PC-9 (cell line): ENCODE measurements at regions not wholly inside any gene's neighbourhood (a gene's known extent, or its start where the extent isn't known, plus 50 kb on each side); places are given as distances from the start of the nearest gene placed in this dataset.

Experiments
- BruUV-seq: library from RNA; stranded (reverse); fragments of 400-500 nt; replicated peaks from 2 replicates; lab custom pipeline; 2021; lab: Mats Ljungman, UMichigan
- CTCF ChIA-PET: fragments of 300-600 bp; sonication (Branson Sonifier 250); formaldehyde crosslinking; loops from one replicate; lab custom pipeline; 2022; ENCODE audit warnings: antibody characterized with exemption; lab: Charles Lee
- POLR2A ChIA-PET: fragments of 300-600 bp; sonication (Branson Sonifier 250); formaldehyde crosslinking; loops from one replicate; lab custom pipeline; 2022; ENCODE audit warnings: antibody characterized with exemption; ENCODE audit not compliant: unreplicated experiment; lab: Charles Lee
- DNase-seq, 2 experiments: peaks; one replicate each; pipeline versions ENCODE4 v3.0.0 to v3.0.0-alpha.2; 2015 to 2022; ENCODE audit warnings: mixed read lengths in 1 of 2
- H2AFZ ChIP-seq: fragments of 200-600 bp; sonication (generic); 2 replicates; pipeline ENCODE4 v1.8.1; 2017; ENCODE audit warnings: antibody characterized with exemption
- H3F3A ChIP-seq: fragments of 200-600 bp; sonication (generic); 2 replicates; pipeline ENCODE4 v1.8.1; 2017; ENCODE audit warnings: antibody characterized with exemption, mild to moderate bottlenecking, low read depth; ENCODE audit not compliant: insufficient read depth
- H3K27ac ChIP-seq: fragments of 200-600 bp; sonication (generic); 2 replicates; pipeline ENCODE4 v1.6.1; 2016; ENCODE audit warnings: mixed run types
- H3K27me3 ChIP-seq: fragments of 200-600 bp; sonication (generic); 2 replicates; pipeline ENCODE4 v1.6.1; 2016; ENCODE audit warnings: low read depth, mixed run types; ENCODE audit not compliant: insufficient read depth
- H3K36me3 ChIP-seq: fragments of 200-600 bp; sonication (generic); 2 replicates; pipeline ENCODE4 v1.6.1; 2016; ENCODE audit warnings: low read depth, mixed run types
- H3K4me1 ChIP-seq: fragments of 200-600 bp; sonication (generic); replicated peaks from 2 replicates; pipeline ENCODE4 v1.6.1; 2016; ENCODE audit warnings: mixed run types; ENCODE audit not compliant: insufficient read depth
- H3K4me2 ChIP-seq: fragments of 200-600 bp; sonication (generic); 2 replicates; pipeline ENCODE4 v1.6.1; 2017; ENCODE audit warnings: mixed run types
- H3K4me3 ChIP-seq: fragments of 200-600 bp; sonication (generic); 2 replicates; pipeline ENCODE4 v1.6.1; 2016; ENCODE audit warnings: mixed run types
- H3K79me2 ChIP-seq: fragments of 200-600 bp; sonication (generic); 2 replicates; pipeline ENCODE4 v1.6.1; 2017; ENCODE audit warnings: low read depth, mixed run types
- H3K9me2 ChIP-seq: fragments of 200-600 bp; sonication (generic); 2 replicates; pipeline ENCODE4 v1.8.1; 2017; ENCODE audit warnings: mild to moderate bottlenecking; ENCODE audit not compliant: insufficient read depth
- H3K9me3 ChIP-seq: fragments of 200-600 bp; sonication (generic); 2 replicates; pipeline ENCODE4 v1.8.1; 2016; ENCODE audit warnings: low read depth; ENCODE audit not compliant: insufficient read depth
- H4K20me1 ChIP-seq: fragments of 200-600 bp; sonication (generic); 2 replicates; pipeline ENCODE4 v1.8.1; 2017; ENCODE audit not compliant: insufficient read depth
- EZH2 ChIP-seq: fragments of 200-600 bp; sonication (generic); IDR thresholded peaks from 2 replicates; pipeline ENCODE4 v1.8.0; 2017; ENCODE audit warnings: antibody characterized with exemption, low read depth
- intact Hi-C: fragments of 100-400 bp; cut with micrococcal nuclease; formaldehyde crosslinking; loops from one replicate; pipeline ENCODE4 v1.10.0; 2022; ENCODE audit not compliant: unreplicated experiment
- TF ChIP-seq, protein P1 (sequence below): fragments of 200-600 bp; sonication (generic); conservative IDR thresholded peaks from 2 replicates; pipeline ENCODE4 v1.6.1; 2017; ENCODE audit warnings: mixed run types, antibody characterized with exemption, mild to moderate bottlenecking, moderate library complexity

DNA sequence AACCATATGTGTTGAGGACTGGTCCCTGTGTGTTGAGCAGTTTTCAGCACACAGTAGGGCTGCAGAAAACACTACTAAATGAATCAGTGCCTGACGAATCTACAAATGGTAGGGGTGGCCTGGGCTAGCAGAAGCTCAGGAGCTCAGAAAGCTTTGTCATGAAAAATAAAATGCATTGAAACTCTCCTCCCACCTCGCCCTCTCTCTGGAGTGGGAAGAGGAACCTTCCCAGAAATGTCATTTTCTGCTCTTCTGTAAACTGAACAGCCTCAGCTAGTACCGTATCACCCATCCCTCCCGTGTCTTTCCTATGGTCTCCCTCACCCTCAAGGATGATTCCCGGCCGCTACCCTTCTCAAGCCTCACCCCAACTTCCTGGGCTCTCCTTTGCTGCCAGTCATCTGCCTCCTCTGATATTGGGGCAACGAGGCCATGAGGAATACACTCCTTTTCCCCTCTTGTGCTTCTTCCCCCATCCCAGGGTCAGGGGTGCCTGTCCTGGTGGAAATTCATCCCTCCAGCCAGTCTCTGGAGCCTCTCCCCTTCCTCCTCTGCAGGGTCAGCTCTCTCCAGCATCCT, 734.5 kb downstream of the PTPRU start:
- Histone ChIP-seq H3K27me3 (no peaks in the 10 kb centered on the region), H3K4me3 (no peak overlapping the region), H3K4me2 (no peak overlapping the region), H3K27ac (no peak overlapping the region), H3K9me2 (no peaks in the 10 kb centered on the region), H3F3A (peaks cover 9% of the 10 kb centered on the region; the same call in 1 of the 2 replicates), H3K36me3 (no peaks in the 10 kb centered on the region), H2AFZ (no peak overlapping the region), H3K9me3 (no peaks in the 10 kb centered on the region), H3K4me1 (peaks cover 18% of the 10 kb centered on the region), H3K79me2 (no peaks in the 10 kb centered on the region), H4K20me1 (no peaks in the 10 kb centered on the region)
- POLR2A ChIA-PET = no interaction called here
- intact Hi-C loops = loop anchor here (10.0 kb wide), 1 partner anchor 114 kb away; no protein-coding TSS in a partner anchor
- BruUV-seq = no TSS peak
- no peak for TF ChIP-seq EZH2
- TF ChIP-seq, protein P1, sequence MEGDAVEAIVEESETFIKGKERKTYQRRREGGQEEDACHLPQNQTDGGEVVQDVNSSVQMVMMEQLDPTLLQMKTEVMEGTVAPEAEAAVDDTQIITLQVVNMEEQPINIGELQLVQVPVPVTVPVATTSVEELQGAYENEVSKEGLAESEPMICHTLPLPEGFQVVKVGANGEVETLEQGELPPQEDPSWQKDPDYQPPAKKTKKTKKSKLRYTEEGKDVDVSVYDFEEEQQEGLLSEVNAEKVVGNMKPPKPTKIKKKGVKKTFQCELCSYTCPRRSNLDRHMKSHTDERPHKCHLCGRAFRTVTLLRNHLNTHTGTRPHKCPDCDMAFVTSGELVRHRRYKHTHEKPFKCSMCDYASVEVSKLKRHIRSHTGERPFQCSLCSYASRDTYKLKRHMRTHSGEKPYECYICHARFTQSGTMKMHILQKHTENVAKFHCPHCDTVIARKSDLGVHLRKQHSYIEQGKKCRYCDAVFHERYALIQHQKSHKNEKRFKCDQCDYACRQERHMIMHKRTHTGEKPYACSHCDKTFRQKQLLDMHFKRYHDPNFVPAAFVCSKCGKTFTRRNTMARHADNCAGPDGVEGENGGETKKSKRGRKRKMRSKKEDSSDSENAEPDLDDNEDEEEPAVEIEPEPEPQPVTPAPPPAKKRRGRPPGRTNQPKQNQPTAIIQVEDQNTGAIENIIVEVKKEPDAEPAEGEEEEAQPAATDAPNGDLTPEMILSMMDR = no peak
- DNase-seq = no peak
- CTCF ChIA-PET = no interaction called here

DNA sequence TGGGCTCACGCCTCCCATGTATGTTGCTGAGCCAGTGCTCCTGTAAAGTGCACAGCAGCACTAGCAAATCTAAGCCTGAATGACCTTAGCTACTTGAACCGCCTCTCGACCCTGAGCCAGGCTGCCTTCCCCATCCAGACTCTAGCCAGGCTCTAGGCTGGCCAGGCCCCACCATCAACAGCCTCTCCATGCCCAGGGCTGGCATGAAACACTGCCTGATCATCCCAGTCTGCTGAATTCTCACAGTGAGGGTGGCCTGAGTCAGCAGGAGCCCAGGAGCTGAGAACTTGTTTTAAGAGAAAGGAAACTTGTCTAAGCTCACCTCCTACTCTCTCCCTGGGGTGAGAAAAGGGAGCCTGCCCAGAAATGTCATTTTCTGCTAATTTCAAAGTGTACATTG, 733.3 kb downstream of the PTPRU start:
- intact Hi-C loops = no loop called here
- peaks cover 6% of the 10 kb centered on the region; the same call in 1 of the 2 replicates for H3F3A ChIP-seq
- TF ChIP-seq, protein P1 = no peak
- no peak for TF ChIP-seq EZH2
- ChIA-PET POLR2A (no interaction called here), CTCF (no interaction called here)
- no peak for DNase-seq
- BruUV-seq = no TSS peak
- no peaks in the 10 kb centered on the region for H3K27me3 ChIP-seq
- no peaks in the 10 kb centered on the region for H3K79me2 ChIP-seq
- H4K20me1 ChIP-seq = no peaks in the 10 kb centered on the region
- H3K9me3 ChIP-seq = no peaks in the 10 kb centered on the region
- no peak overlapping the region for H3K27ac ChIP-seq
- no peak overlapping the region for H3K4me3 ChIP-seq
- no peak overlapping the region for H2AFZ ChIP-seq
- no peaks in the 10 kb centered on the region for H3K9me2 ChIP-seq
- H3K4me2 ChIP-seq = no peak overlapping the region
- no peaks in the 10 kb centered on the region for H3K36me3 ChIP-seq
- H3K4me1 ChIP-seq = peaks cover 14% of the 10 kb centered on the region

DNA sequence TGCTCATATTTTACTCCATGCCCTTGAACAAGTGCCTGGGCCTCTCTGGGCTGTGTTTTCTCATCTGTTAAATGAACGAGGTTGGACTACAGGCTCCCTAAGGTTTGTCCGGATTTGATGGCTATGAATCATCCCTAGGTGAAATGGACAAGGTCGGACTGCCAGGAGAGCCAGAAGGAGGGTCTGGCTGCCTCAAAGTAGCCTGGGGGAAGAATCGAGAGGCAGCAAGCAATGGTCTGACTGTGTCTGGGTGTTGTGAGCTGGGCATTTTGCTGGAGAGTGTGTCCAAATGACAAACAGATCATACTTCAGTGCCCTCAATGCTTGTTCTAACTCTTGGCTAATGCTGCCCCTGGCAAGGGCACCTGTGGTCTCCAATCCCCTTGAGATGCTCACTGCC, 730.9 kb downstream of the PTPRU start:
- Histone ChIP-seq H3K79me2 (no peaks in the 10 kb centered on the region), H3K9me2 (no peaks in the 10 kb centered on the region), H3K27ac (no peak overlapping the region), H3K36me3 (no peaks in the 10 kb centered on the region), H2AFZ (no peak overlapping the region), H3K4me1 (no peaks in the 10 kb centered on the region), H4K20me1 (no peaks in the 10 kb centered on the region), H3K9me3 (no peaks in the 10 kb centered on the region), H3K4me3 (no peak overlapping the region), H3F3A (no peaks in the 10 kb centered on the region), H3K4me2 (no peak overlapping the region), H3K27me3 (no peaks in the 10 kb centered on the region)
- ChIA-PET POLR2A (interaction anchor here (0.6 kb wide), 1 partner anchor 88 kb away, joined by 7 read pairs; no protein-coding TSS in a partner anchor), CTCF (no interaction called here)
- DNase-seq = no peak
- intact Hi-C loops = no loop called here
- TF ChIP-seq EZH2 = no peak
- TF ChIP-seq, protein P1 = no peak
- no TSS peak for BruUV-seq
